NCI-H2171 treated with DMSO at 0.1 percent for 48 hours (cell line): ENCODE measurements at regions not wholly inside any gene's neighbourhood (a gene's known extent, or its start where the extent isn't known, plus 50 kb on each side); places are given as distances from the start of the nearest gene placed in this dataset.
"Not testable (repeated sequence)": the region's sequence is repeated elsewhere in the genome, so short reads cannot be mapped to it uniquely, and the experiment has no call there.

ENCODE experiments used
- DNase-seq: peaks from one replicate; lab custom pipeline; 2025; lab: John Stamatoyannopoulos, UW

GRCh38 chr15:98525661-98526001, 122.7 kb upstream of the IGF1R start:
- no peak for DNase-seq

GRCh38 chr15:98526094-98526493, 122.2 kb upstream of the IGF1R start:
- no peak for DNase-seq

DNA sequence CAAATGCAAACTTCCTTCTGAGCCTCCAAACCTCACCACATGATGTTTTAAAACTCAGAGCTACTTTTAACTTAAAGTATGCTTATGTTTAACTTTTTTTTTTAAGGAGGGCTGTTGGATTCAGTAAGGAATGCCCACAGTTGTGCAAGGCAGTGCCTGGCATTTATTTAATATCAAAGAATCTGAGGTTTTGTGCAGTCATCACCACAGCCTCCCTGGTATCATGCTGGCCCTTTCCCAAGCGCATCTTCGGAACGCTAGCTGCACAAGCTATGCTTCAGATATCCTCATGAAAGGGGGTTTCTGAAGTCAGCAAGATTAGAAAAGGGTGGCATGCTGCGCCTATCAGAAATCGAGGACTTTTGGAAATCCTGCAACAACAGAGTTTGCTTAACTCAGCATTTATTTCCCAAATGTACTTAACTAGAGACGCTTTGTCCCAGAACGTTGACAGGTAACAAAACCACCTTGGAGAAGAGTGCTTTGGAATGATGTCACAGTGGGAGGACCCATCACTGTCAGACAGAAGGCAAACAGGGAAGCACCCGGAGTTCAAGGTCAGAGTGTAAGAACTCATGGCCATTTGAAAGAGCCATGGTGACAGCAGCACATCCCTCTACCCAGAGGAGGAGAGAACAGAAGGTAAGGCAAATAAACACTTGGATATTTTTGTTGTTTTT, 120.2 kb upstream of the IGF1R start:
- DNase-seq: no peak

GRCh38 chr15:98529205-98530145, 118.9 kb upstream of the IGF1R start:
- DNase-seq: no peak

DNA sequence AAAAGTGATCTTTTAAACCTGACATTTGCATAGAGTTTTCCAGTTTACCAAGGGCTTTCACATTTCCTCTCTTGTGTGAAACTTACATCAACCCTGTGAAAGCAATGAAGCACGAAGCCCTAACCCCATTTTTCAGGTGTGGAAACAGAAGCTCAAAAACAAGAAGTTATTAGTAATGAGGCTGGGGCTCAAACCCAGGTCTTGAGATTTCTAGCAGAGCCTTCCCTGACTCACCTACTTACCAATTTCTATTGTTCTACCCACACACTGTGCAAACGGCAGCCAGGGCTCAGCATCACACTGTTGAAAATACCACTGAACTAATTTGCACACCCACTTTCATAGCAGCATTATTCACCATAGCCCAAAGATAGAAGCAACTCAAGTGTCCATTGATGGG, 117.8 kb upstream of the IGF1R start:
- no peak for DNase-seq

DNA sequence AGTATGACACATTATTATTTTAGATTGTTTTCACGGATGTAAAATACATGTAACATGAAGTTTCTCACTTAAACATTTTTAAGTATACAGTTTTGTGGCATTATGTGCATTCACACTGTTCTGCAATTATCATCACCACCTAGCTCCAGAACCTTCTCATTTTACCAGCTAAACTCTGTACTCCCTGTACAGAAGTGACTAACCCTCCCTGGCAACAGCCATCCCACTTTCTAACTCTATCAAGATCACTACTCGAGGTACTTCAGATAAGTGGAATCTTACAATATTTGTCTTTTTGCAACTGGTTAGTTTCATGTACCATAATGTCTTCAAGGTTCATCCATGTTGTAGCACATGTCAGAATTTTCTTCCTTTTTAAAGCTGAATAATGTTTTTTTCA, 116.3 kb upstream of the IGF1R start:
- DNase-seq: no peak

DNA sequence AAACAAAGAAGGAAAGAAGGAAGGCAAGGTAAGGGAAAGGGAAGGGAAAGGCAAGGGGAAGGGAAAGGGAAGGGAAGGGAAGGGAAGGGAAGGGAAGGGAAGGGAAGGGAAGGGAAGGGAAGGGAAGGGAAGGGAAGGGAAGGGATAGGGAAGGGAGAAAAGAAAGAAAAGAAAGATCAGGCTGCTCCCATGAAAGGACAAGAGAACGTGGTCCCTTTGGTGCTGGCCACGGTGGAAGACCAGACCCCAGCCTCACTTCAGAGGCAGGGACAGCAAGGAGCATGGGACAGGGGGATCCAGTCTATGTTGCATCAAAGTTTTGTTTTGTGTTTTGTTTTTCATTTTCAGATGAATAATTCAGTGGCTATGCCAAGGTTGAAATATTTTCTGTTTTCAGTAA, 111.4 kb upstream of the IGF1R start:
- DNase-seq: no peak

- DNase-seq: no peak
These were observed 110.8 kb upstream of the IGF1R start for GRCh38 chr15:98537516-98538060.

GRCh38 chr15:98541519-98541918, 106.8 kb upstream of the IGF1R start:
- DNase-seq: no peak

DNA sequence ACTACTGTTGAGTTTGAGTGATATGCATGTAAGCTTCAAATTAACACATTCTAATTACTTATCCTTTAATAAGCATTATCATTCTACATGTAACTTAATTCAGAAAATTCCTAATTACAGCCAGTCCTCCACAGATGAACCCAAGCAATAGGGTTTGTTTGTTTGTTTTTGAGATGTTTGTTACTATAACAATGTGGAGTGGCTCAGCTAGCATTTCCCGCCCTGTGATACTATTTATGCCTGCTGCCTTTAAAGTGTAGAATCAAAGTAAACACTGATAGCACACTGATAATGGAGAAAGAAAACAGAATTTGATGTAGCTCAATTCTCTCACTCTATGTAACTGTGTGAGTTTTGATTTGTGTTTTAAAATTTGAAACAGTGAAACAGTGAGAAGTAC, 105.1 kb upstream of the IGF1R start:
- DNase-seq: no peak

GRCh38 chr15:98546329-98546728, 102.0 kb upstream of the IGF1R start:
- DNase-seq: no peak

DNA sequence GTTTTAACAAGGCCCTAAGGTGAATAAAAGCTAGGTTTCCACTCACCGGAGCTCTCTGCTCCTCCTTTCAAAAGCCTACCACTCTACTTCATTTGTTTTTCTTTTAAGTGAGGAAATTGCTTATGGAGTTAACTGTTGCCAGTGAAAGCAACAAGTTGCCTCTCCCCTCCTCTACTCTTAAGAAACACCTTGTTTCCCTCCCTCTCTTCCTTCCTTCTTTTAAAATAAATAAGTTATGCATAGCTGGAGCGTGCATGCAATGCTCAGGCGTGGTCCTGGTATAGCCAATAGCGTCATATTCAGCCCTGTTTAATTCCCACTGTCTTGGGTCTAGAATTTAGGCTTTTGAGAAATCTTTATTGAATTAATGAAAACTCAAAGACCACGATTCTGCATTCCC, 101.1 kb upstream of the IGF1R start:
- DNase-seq: no peak

DNA sequence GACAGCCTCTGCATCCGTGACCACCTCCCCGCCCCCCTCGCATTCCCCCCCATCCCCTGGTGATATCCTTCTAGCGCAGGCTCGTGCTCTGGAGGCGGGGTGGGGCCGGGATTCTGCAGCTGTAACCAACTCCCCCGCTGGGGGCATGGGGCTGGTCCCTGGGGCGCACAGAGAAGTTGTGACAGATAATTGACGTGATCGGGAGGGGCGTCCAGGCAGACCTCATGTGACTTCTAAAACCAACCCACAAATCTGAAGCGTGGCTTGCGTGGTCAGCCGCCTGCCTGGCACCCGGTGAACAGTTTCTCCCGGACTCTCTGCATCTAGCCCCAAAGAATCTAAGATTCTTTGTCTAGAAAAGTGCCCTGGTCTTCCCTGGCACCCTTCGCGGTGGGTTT, 100.6 kb upstream of the IGF1R start:
- no peak for DNase-seq

DNA sequence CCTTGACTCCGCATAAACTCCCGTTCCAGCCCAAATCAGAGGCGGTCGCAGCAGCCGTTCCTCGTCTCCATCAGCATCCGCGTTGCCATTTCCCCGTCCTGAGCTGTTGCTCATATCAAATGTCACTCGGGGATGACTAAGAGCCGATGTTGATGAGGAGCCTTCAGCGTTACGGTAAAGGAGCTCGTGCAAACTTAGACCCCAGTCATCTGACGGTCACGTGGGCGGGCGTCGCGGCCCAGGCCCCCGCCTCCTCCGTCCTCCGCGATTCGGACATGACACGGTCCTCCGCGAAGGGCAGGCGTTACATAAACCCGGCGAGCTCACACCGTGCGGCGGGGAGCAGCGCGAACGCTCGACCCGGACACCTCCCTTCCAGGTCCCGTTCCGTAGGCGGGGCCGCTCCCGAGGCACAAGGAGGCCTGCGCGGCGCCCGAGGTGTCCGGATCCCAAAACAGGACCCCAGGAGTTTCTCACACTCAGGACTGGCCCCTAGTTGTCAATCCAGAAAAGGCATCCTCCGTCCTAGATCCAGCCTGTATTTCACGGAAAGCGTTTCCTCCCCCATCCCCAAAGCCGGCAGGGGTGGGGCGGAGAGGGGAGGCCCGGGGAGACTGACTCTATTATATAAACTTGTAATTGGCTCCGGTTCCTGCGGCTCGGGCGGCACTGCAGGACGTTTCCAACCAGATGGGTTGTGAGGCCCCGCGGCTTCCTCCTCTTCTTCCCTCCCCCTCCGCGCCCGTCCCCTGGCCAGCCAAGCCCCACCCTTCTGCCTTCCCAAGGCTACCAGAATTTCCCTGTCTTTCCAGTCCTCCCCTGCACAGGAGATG, 100.0 kb upstream of the IGF1R start:
- DNase-seq: peak; percentile 24

GRCh38 chr15:98549003-98549402, 99.3 kb upstream of the IGF1R start:
- no peak for DNase-seq

- no peak for DNase-seq
These were observed 98.6 kb upstream of the IGF1R start for GRCh38 chr15:98549741-98550140.

DNA sequence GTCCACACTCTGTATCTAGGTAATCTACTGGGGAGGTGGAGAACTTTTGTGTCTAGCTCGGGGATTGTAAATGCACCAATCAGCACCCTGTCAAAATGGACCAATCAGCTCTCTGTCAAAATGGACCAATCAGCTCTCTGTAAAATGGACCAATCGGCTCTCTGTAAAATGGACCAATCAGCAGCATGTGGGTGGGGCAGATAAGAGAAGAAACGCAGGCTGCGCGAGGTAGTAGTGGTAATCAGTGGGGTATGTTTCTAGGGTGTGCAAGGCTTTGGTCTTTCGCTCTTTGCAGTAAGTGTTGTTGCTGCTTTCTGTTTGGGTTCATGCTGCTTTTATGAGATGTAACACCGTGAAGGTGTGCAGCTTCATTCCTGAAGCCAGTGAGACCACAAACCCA, 98.0 kb upstream of the IGF1R start:
- not testable (repeated sequence) for DNase-seq

DNA sequence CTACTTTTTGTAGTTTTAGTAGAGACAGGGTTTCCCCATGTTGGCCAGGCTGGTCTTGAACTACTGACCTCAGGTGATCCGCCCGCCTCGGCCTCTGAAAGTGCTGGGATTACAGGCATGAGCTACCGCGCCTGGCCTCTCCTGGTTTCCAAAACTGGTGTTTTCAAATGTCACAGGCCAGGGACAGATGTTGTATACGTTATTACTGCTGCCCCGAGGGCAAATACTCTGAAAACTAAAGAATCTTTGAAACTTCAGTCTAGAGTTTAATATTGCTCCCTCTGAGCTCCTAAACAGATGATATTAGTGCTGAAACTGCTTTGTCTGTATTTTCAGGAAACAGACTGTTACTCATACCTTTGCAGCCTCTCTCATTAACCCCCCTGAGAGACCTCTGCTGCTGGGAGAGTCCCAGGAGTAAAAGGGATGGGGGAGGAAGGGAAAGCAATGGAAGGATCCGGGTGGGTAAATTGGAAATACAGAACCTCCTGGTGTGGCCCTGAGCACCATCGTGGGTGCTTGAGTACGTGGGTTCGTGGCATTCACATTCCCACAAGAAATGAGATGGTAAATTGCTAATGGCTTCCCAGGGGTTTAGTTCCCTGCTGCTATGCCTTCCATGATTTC, 96.3 kb upstream of the IGF1R start:
- DNase-seq: no peak

GRCh38 chr15:98554272-98555172, 93.8 kb upstream of the IGF1R start:
- DNase-seq: no peak

DNA sequence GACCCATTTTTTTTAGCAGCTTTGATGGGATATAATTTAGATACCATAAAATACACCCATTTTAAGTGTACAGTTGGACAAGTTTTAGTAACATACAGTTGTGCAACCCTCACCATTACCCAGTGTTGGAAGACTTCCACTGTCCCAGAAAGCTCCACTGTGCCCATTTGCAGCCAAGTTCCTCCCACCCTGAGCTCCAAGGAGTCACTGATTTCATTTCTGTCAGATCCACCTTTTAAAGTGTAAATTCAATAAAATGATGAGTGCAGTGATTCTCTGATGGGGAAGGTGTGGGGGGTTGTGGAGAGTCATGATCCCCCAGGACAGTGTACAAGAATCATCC, 93.2 kb upstream of the IGF1R start:
- no peak for DNase-seq

- DNase-seq: no peak
These were observed 92.0 kb upstream of the IGF1R start for GRCh38 chr15:98556321-98556720.
